Ramos (cell line): ENCODE measurements at regions not wholly inside any gene's neighbourhood (a gene's known extent, or its start where the extent isn't known, plus 50 kb on each side); places are given as distances from the start of the nearest gene placed in this dataset.

Experiments used
- in situ Hi-C: fragments of 300-500 bp; cut with MboI; formaldehyde crosslinking; loops from one replicate; pipeline ENCODE4 v1.14.3; 2022; ENCODE audit warnings: low sequenced_read_pairs; ENCODE audit not compliant: unreplicated experiment

DNA sequence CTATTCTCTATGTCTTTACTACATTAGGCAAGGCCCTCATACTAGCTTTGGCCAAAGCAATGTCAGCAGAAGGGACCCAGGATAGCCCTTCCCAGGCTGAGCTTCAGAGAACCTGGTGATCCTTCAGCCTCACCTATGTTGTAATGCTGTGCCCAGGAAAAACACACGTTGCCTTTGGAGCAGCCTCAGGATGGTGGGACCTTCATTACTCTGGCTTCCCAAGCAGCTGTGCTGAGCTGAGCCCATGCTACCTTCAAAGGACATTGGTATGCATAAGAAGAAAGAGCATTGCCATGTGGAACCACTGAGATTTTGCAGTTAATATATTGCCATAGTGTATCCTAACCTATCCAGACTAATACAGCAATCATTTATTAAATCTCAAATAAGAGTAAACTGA is 756.4 kb upstream of the ID2 start:
- in situ Hi-C loops: no loop called here

- in situ Hi-C loops: no loop called here
These were observed 754.2 kb upstream of the ID2 start for GRCh38 chr2:7927691-7928090.

GRCh38 chr2:7929281-7929680 is 752.6 kb upstream of the ID2 start:
- in situ Hi-C loops: no loop called here

DNA sequence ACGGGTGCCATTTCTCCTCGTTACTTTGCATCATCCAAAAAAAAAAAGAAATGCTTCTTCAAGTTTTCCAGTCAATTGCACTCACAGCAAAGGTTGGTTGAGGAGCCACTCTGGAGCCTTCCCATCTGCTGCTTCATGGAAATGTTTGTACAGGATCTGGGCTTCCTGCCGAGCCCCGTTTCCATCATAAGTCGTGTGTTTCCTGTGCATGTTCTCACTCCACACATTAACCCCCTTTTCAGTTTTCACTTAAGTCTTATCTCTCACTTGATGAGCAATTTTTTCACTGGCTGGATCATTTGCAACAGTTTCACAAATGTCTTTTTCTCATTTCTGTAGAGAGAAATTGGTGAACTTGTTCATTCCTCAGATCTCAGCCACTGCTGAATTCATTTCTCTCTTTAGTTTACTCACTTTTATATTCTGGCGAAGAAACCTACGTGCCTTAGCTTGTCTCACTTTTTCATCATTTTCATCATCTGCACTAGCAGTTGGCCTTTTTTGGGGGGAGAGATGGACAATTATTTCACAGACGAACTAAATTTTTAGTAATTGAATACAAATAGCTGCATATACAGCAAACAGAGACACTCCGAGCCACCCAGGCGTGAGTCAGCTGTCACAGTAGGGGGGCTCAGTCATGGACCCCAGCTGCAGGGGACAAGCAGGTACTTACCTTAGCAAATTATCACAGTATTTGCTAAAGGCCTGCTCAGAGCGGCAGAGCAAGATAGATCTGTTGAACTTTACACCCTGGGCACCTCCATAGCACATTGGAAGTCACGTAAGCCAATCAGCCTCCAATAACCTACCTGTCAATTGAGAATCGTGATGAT is 750.8 kb upstream of the ID2 start:
- in situ Hi-C loops: no loop called here

- in situ Hi-C loops: no loop called here
These were observed 750.0 kb upstream of the ID2 start for GRCh38 chr2:7931808-7932207.

DNA sequence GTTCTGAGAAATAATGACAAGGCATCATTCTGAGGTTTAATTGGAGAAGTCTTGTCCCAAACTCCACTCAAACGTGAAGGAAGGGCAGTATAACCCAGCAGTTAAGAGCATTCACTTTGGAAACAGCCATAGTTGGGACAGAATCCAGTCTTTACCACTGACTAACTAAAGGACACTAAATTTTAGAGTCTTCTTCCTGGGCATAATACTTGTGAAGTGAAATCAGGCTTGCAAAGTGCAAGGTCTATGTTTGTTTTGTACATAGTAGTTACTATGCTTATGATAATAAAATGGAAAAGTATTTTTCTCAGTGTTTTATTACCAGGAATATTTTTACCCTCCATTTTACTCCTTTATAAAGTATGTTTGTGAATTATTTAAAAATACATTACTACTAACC is 748.2 kb upstream of the ID2 start:
- in situ Hi-C loops: no loop called here

GRCh38 chr2:7934476-7934875 is 747.4 kb upstream of the ID2 start:
- in situ Hi-C loops: no loop called here

DNA sequence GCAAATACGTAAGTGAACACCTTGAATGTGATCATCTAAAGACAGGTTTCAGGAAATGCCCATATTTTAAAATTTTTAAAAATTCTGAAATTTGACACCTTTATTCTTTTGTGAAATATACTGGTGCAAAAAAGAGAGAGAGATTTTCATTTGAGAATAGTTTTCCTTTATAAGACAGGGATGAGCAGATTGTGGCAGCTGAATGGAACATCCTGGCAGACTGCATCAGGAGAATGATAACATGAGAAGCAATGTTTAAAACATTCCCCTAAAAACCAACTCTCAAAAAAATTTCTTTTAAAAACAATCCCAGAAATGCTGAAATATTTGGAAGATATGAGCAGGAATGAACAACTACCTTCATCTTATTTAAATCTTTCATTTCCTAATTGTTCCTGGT is 744.8 kb upstream of the ID2 start:
- in situ Hi-C loops: no loop called here

GRCh38 chr2:7940723-7941122 is 741.1 kb upstream of the ID2 start:
- in situ Hi-C loops: no loop called here

DNA sequence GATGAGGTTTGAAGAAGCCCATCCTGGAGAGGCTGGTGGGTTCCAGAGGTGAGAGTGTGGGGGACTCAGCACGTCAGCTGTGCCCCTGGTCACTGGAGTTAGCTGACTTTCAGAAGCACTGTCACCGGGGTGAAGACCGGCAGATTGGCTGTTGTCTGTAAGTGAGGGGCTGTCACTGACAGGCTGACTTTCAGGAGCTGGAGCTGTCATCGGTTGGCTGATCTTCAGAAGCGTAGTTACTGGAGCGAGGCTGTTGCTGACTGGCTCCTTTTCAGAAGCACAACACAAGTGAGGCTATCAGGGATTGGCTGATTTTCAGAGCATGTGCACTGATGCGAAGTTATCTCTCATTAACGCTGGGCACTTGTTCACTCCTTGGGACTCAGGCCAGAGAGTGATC is 738.4 kb upstream of the ID2 start:
- in situ Hi-C loops: no loop called here

- in situ Hi-C loops: no loop called here
These were observed 736.8 kb upstream of the ID2 start for GRCh38 chr2:7945026-7945425.

- in situ Hi-C loops: no loop called here
These were observed 731.7 kb upstream of the ID2 start for GRCh38 chr2:7950035-7950612.

DNA sequence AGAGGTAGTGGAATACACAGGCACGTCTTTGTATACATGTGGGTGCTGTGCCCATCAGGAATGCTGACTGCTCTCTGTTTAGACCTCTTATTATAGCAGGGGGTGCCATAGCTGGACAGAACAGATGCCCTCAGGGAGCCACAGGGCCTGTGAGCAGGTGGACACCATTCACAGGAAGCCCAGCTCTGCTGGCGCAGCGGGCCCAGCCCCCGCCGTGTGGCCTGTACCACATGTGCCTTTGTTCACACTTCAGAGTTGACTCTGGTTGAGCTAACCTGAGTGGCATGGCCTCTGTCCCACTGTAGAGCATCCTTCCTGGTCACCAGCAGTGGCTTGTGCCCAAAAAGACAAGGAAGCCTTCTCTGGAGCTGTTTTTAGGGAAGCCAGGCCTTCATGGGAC is 730.9 kb upstream of the ID2 start:
- in situ Hi-C loops: no loop called here

DNA sequence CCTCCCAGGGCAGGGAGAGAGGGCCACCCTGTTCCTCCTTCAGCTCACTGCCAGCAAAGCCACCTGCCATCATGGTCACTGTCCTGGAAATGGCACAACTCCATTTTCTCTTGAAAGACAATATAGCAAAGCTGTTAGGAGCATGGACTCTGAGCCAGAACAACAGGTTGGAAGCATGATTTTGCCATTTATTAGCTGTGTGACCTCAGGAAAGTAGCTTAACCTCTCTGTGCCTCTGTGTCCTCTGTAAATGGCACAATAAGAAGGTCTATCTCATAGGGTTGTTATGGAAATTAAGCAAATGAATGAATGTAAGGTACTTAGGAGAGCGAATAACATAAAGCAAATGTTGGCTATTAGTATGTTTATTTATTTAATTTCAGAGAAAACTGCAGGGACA is 730.4 kb upstream of the ID2 start:
- in situ Hi-C loops: no loop called here

GRCh38 chr2:7952046-7952745 is 729.7 kb upstream of the ID2 start:
- in situ Hi-C loops: no loop called here

GRCh38 chr2:7953195-7953594 is 728.7 kb upstream of the ID2 start:
- in situ Hi-C loops: no loop called here

GRCh38 chr2:7954234-7954633 is 727.6 kb upstream of the ID2 start:
- in situ Hi-C loops: no loop called here

GRCh38 chr2:7956126-7956689 is 725.6 kb upstream of the ID2 start:
- in situ Hi-C loops: no loop called here

GRCh38 chr2:7961550-7961949 is 720.3 kb upstream of the ID2 start:
- in situ Hi-C loops: no loop called here

- in situ Hi-C loops: no loop called here
These were observed 719.7 kb upstream of the ID2 start for GRCh38 chr2:7962161-7962560.

DNA sequence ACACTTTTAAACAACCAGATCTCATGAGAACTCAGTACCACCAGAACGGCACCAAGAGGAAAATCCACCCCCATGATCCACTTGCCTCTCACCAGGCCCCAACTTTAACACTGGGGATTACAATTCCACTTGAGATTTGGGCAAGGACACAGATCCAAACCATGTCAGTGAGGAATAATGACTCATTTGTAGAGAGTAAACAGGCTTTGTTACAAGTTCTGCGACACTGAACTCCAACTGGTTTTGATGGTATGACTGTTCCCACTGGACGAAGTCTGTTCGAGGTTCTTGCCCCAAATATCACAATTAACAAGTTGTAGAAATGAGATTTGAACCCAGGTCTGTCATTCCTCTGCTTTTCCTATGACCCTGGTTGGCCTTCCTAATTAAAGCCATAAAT is 718.1 kb upstream of the ID2 start:
- in situ Hi-C loops: no loop called here
